HG02943 (cell line): ENCODE measurements at regions not wholly inside any gene's neighbourhood (a gene's known extent, or its start where the extent isn't known, plus 50 kb on each side); places are given as distances from the start of the nearest gene placed in this dataset.
"Not testable (repeated sequence)": the region's sequence is repeated elsewhere in the genome, so short reads cannot be mapped to it uniquely, and the experiment has no call there.

Experiments used
- ATAC-seq: cut with Tn5 transposase; IDR thresholded peaks from one replicate; pipeline ENCODE4 v1.9.1; 2021; ENCODE audit warnings: mild to moderate bottlenecking, low read depth, moderate library complexity; ENCODE audit not compliant: unreplicated experiment

DNA sequence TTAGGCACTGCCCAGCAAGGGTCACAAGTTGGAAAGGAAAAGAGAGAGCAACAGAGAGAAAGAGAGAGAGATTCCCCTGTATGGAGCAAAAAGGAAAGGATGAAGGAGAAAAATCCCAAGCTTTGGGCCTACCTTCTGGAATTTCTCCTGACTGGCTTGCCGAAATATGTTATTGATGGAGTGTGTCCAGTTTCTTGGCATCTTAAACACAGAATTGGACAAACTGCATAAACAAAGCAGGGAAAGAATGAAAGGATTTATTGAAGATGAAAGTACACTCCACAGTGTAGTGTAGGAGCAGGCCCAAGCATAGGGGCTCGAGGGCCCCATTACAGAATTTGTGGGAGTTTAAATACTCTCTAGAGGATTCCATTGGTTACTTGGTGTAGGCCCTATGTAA lies 627.8 kb upstream of the CNTNAP2 start:
- ATAC-seq = no peak

DNA sequence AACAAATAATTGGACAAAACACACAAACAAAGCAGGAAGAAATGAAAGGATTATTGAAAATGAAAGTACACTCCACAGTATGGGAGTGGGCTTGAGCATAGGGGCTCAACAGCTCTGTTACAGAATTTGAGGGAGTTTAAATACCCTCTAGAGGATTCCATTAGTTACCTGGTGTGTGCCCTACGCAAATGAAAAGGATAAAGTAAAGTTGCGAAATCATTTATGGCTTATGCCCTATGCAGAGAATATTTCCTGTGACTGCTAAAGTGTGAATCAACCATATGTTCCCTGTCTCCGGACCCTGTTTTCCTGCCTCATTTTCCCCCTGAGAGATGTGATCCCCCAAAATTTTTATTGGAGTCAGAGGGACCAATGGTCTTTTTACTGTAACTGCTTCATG lies 634.6 kb upstream of the CNTNAP2 start:
- ATAC-seq = no peak

DNA sequence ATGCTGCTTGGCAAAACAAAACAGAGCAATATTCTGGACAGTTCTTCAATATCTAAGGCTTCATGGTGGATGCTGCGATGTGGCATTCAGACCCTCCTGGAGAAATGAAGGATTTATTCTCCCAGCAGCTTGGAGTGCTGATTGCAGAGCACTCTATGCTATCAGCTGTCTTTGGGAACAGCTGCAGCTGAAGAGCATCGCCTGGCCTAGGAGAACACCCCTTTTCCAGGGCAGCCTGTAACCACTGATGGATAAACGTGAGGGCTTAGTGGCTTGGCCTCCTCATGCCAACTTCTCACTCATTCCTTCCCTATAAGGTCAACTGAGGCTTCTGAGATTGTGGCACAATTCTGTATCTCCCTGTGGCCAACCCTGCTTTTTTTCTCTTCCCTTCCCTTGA lies 638.1 kb upstream of the CNTNAP2 start:
- no peak for ATAC-seq

DNA sequence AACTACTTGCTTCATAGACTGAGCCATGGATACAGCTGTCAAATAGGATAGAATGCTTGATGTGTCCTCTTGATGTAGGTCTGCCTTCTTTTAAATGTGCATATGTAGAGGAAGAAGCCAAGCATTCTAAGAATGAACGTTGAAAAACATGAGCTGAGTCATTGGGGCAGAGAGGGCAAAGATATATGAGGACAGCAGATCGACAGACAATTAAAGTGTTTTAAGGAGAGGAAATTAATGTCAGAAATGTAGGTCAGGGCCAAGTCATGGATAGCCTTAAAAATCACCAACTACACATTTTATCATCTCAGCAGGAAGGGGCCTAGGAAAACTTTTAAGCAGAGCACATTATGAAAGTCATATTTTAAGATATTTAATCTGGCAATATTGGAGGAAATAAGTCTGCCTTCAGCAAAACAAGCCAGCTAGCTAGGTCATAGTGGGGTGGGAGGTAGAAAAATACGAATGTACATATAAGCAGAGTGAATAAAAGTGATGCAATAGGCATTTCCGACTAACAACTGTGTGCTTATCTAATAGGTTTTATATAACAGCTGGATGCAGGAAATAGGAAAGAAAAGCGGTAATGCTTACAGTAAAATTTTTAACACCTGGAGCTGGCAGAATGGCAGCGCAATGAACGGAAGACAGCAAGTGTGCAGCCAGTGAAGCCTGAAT lies 638.3 kb upstream of the TPK1 start:
- no peak for ATAC-seq

DNA sequence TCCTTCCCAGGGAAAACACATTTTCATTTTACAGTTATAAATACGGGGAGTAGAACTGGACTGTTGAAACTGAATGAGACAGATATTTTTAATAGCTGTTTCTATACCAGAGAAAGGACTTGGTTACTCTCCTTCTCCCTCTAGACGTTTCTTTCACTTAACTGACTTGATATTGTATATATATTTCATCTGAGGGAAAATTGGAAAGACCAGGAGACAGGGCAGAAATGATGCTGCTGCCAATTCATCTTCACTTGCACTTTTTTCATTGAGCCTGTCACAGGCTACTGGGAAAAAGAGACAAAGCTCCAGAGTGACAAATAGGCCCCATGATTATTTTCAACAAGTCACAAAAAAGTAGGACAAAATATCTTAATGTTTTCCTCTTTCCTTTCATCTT lies 636.0 kb upstream of the TPK1 start:
- no peak for ATAC-seq

DNA sequence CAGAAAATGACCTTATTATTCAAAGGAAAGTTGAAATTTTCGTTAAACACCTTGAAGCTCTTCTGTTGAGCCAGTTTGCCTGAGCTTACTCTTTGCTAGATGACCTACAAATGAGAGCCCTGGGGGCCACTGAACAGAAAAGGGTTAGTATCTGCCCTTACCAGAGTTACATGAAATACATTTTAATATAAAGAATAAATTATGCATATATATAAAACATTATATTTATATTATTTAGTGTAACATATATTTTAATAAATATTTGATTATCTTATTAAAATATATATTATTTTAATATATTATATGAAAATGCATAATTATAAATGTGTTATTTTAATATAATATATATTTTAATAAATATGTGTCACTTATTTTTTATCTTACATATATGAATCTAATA lies 628.4 kb upstream of the TPK1 start:
- no peak for ATAC-seq

DNA sequence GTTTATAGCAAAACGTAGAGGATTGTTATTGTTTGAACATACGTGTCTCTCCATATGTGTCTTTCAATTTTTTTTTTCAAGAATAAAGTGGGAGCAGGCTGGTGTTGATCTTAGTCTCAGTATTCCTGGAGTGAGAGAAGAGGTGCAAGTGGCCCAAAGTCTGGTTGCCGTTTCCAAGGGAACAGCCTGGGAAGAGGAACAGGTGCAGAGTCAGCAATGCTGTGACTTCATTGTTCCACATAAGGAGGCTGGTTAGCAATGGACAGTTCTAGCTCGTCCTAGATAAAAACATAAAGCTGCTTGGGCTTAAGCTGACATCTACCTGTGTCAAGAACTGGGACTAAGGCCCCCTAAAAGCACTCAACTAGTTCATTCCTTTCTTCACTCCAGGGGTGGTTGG lies 626.6 kb upstream of the TPK1 start:
- ATAC-seq = no peak

DNA sequence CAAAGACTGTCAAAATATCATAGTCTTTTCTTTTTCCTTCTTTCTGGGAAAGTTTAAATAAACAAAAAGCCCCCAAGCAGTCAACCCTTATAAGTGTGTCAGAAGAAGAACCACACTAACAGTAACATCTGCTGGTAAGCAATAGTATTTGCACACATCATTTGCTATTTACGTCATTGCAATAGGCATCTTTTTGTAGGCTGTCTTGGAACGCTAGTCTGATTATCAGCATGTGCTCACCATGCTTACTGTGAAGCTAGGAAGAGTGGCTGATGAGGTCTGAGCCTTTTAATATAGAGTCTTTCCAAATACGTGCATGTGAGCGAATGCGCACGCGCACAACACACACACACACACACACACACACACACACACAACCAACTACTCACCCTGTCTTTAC lies 599.0 kb upstream of the TPK1 start:
- ATAC-seq = no peak

DNA sequence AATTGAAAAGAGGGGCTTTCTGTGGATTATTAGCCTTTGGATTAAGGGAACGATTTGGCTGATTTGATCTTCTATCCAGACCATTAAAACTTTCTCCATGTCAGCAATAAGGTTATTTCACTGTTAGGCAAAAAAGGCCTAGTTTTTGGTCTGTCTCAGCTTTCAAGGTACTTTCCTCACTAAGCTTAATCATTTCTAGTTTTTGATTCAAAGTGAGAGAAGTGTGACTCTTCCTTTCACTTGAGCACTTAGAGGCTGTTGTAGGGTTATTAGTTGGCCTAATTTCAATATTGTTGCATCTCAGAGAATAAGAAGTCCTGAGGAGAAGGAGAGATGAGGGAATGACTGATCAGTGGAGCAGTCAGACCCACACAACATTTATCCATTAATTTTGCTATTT lies 596.0 kb upstream of the TPK1 start:
- ATAC-seq = no peak

DNA sequence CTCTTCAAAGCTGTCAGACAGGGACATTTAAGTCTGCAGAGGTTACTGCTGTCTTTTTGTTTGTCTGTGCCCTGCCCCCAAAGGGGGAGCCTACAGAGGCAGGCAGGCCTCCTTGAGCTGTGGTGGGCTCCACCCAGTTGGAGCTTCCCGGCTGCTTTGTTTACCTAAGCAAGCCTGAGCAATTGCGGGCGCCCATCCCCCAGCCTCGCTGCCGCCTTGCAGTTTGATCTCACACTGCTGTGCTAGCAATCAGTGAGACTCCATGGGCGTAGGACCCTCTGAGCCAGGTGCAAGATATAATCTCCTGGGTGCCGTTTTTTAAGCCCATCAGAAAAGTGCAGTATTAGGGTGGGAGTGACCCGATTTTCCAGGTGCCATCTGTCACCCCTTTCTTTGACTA lies 582.6 kb upstream of the TPK1 start:
- not testable (repeated sequence) for ATAC-seq

DNA sequence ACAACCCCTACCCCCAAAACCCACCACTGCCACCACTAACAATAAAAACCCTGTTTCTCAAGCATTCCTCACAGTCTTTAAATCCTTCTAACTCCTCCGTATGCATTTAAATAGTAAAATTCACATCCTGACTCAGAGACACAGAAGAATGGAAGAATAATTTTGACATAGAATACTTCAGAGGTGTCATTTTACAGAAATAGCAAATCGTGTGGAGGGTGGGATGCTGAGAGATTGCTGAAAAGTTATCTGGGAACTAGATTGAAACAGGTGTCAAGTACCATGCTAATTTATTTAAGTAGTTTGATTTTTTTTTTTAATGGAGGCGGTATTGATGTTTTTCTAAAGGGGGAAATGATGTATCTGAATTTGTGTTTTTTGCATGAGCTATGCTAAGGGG lies 575.2 kb upstream of the TPK1 start:
- ATAC-seq = no peak

DNA sequence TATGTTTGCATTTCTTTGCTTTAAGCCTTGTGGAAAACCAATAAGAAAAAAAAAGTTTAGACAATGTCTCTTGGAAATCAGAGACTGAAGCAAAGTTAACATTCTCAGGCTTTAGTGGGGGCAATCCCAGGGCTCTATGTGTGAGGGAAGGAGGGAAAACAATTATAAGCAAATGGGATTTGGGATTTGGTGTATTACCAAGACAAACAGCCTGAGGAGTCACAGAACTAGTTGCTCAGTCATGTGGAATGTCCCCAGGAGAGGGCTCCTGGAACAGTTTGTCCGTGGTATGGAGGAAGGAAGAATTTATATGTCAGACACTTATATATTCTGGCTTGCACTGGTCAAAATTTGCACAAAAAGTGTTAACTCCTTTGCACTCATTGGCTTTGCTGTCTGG lies 562.9 kb upstream of the TPK1 start:
- no peak for ATAC-seq

DNA sequence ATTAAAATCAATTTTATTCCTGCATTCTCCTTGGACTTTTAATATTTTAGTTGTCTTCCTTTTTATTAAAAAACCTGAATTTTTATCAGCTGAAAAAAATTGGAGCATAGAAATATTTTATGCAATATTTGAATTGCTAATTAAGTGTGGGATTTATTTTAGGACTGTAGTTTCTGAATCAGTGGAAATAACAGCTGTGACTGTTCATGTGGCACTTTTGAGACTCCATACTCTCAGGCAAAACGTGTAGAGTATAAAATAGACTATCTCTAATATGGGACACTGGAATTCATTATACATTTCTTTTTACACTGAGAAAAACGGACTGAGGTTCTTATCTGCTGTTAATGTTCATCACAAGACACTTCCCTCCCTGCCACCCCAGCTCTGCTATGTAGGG lies 558.3 kb upstream of the TPK1 start:
- ATAC-seq = no peak

DNA sequence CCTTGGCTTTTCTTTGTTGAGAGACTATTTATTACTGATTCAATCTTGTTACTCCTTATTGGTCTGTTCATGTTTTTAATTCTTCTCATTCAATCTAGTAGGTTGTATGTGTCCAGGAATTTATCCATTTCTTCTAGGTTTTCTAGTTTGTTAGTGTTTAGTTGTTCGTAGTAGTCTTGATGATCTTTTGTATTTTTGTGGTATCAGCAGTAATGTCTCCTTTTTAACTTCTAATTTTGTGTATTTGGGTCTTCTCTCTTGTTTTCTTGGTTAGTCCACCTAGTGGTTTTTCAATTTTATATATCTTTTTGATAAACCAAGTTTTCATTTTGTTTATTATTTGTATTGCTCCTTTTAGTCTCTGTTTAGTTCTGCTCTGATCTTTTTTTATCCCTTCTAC lies 546.9 kb upstream of the TPK1 start:
- no peak for ATAC-seq

DNA sequence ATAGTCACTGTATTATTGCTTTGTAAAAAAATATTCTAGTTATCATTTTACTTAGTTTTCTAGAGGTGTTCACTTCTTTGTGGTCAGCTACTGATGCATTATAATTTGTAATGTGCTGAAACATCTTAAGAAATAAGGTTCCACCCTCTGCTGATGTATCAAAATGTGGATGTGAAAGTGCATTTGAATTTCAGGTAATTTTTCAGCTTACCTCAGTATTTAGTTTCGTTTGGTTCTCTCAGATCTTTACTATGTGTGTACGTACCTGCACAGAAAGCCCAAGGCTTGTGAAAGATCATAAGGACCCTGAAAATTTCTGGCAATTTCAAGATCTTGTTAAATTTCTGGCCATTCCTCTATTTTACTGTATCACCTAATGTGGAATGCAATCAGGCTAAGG lies 542.3 kb upstream of the TPK1 start:
- no peak for ATAC-seq

DNA sequence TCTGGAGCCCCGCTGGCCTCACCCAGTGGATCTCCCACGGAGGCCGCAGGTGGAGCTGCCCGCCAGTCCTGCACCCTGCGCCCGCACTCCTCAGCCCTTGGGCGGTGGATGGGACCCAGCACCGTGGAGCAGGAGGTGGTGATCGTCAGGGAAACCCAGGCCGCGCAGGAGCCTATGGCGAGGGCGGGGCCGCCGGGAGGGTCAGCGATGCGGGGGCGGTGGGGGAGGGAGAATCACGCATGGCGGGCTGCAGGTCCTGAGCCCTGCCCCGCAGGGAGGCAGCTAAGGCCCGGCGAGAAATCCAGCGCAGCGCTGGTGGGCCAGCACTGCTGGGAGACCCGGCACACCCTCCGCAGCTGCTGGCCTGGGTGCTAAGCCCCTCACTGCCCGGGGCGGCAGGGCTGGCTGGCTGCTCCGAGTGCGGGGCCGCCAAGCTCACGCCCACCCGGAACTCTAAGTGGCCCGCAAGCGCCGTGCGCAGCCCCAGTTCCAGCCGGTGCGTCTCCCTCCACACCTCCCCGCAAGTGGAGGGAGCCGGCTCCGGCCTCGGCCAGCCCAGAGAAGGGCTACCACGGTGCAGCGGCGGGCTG lies 524.8 kb upstream of the TPK1 start:
- ATAC-seq = no peak

DNA sequence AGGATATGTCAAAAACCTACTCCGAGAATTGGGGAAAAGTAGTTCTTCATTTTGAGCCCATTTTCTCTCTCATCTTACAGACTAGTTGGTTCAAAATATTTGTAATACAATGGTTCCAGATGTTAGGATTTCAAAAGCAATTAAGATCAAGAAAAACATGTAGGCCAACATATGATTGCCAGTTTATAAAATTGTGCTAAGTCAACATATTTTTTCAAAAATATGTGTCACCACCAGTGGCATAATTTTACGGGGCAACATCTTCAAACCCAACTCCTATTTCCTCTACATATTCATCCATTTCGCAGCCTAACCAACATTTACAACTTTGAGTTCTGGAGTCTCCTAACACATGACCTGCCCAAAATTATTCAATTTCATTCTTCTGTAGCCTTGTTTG lies 514.5 kb upstream of the TPK1 start:
- ATAC-seq = no peak

DNA sequence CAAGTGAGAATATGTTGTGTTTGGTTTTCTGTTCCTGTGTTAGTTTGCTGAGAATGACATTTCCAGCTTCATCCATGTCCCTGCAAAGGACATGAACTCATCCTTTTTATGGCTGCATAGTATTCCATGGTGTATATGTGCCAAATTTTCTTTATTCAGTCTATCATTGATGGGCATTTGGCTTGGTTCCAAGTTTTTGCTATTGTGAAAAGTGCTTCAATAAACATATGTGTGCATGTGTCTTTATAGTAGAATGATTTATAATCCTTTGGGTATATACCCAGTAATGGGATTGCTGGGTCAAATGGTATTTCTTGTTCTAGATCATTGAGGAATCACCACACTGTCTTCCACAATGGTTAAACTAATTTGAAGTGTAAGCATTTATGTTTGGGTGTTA lies 513.6 kb upstream of the TPK1 start:
- not testable (repeated sequence) for ATAC-seq

DNA sequence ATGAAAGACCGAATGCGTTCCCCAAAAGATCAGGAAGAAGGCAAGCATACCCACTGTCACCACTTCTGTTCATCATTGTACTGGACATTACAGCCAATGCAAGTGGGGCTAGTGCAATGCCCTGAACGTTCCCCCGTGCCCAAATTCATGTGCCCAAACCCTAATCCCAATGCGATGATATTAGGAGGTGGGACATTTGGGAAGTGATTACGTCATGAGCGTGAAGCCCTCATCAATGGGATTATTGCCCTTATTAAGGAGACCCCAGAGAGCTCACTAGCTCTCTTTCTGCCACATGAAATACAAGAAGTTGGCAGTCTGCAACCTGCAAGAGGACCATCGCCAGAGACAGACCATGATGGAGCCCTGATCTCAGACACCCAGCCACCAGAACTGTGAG lies 511.4 kb upstream of the TPK1 start:
- ATAC-seq = no peak

DNA sequence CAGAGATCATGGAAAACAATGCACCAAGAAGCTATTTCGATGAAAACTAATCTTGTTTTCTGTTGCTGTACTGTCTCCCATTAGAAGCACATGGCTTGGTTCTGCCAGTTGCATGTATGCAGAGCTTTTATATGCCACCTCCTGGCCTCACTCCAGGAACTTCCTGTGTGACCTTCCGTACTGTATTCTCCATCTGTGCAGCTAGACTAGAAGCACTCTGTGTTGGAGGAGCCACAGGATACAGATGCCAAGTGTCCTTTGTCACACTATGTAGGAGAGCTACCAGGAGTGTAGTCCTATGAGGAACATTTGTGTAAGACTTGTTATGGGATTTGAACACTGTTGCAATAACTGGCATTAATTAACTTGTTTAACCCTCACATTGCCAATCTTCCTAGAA lies 503.5 kb upstream of the TPK1 start:
- no peak for ATAC-seq

DNA sequence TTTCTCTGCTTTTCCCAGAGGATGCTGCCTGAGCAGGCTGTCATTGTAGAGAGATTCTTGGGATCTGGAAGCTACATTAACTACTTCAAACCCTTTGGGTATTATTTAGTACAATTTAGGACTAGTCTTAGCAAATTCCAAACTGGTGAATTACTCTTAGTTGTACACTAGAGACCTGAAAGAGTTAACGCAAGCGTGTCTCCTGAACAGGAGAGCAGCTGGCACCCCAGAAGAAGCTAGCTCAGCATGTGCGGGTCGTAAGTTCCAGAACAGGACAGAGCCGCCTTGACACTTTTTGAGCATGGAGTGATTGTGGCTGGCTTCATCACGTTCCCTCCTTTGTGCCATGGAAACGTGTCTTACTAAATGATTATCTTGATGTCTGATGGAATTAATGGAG lies 495.7 kb upstream of the TPK1 start:
- ATAC-seq = no peak

DNA sequence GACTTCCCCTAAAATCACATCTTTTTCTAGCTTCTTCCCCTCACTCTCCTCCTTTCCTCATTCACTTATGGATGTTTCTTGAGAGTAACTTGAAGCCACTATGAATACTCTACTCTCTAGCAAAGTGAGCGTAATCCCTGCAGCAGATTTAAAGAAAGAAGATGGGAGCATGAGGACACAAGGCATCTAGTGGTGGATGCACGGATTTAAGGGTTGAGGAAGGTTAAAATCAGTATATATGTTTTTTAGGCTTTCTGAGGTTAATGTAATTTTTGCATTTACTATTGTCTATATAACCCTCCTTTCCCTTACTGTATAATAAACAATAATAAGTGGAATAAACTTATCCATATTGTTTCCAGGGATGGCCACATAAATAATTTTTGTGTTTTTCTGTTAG lies 495.2 kb upstream of the TPK1 start:
- no peak for ATAC-seq

DNA sequence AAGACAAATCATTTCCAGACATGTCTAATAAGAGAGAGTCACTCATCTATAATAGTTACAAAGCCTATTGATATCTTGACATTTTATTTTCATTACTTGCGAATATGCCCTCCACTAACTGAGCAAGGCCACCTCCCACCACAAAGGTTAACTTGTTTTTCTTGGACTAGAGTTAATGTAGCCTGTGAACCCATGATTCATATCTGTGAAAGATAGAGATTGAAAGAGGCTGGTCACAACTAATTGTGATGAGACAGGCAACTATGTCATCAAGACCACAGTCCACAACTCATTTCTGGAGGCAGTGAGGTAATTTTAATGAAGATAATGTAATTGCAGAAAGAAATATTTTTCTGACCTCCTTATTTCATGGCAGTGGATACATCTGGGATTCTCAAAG lies 491.8 kb upstream of the TPK1 start:
- no peak for ATAC-seq
